HG03342 (cell line): ENCODE measurements at regions not wholly inside any gene's neighbourhood (a gene's known extent, or its start where the extent isn't known, plus 50 kb on each side); places are given as distances from the start of the nearest gene placed in this dataset.
"Not testable (repeated sequence)": the region's sequence is repeated elsewhere in the genome, so short reads cannot be mapped to it uniquely, and the experiment has no call there.

Source experiments
- ATAC-seq: cut with Tn5 transposase; IDR thresholded peaks from one replicate; pipeline ENCODE4 v1.9.1; 2021; ENCODE audit warnings: mild to moderate bottlenecking, moderate library complexity; ENCODE audit not compliant: unreplicated experiment

DNA sequence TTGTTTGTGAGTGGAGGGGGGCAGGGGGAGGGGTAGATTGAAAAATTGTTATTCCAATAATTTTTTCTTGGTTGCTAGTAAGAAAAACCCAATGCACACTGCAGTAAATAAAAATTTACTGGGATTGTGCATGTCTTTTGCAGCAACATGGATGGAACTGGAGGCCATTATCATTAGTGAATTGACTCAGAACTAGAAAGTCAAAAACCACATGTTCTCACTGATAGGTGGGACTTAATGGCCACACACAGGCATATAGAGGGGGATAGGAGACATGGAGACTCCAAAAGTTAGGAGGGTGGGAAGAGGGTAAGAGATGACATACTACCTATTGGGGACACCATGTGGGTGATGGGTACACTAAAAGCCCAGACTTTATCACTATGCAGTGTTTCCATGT, 67.2 kb downstream of the BUB3 start:
- no peak for ATAC-seq

DNA sequence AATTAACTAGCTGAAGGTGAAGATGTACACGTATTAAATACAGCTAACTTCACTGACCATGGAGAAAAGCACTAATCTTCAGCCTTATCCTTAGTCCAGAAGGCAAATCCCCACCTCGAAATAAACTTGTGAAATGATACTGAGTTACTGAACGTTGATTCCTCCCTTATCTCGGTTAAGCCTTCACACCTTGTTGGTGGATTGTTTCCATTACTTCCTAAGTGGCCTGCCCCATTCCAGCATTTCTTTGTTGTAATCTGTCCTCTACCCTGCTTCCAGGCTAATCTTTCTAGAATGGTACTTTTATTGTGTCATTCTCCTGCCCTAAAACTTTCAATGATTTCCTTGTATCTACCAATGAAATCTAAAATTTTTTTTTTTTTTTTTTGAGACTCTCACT, 68.6 kb downstream of the BUB3 start:
- no peak for ATAC-seq

DNA sequence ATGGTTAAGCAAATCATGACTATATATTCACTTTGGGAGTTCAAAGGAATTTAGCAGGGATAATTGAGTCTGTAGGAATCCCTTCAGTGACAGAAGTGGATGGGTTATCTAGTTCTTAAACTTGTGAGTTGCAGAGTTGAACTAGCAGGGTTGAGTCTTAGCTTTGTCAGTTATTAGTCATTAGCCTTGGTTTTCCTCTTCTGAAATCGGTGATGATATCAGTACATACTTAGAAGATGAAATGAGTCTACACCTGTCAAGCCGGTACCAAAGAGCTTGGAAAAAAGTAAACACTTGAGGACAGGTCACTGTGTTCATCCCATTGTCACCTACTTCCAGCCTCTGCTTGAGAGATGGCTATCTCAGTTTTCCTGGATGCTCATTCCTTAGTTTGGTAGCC, 73.5 kb downstream of the BUB3 start:
- ATAC-seq, result no peak

DNA sequence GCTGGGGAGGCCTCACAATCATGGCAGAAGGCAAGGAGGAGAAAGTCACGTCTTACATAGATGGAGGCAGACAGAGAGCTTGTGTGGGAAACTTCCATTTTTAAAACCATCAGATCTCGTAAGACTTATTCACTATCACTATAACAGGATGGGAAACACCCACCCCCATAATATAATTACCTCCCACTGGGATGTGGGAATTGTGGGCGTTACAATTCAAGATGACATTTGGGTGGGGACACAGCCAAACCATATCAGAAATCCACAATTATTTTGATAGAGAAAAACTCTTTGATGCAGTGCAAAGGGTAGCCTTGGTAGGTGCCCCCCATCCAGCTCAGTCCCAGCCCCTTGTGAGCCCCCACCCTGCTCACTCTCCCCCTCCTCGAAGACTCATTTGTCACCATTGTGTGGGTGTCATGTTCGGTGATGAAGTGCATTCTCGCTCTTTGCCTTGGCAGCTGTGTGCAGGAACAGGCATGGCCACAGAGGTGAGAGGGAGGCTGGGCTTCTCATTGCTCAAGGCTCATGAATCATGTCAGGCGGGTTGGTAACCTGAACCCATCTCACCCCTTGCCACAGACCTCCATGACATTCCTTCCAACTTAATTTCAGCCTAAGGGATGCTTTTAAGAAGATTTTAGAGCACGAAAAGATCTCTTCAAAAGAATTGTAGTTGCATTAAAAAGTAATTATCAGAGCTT, 75.9 kb downstream of the BUB3 start:
- ATAC-seq, result no peak

DNA sequence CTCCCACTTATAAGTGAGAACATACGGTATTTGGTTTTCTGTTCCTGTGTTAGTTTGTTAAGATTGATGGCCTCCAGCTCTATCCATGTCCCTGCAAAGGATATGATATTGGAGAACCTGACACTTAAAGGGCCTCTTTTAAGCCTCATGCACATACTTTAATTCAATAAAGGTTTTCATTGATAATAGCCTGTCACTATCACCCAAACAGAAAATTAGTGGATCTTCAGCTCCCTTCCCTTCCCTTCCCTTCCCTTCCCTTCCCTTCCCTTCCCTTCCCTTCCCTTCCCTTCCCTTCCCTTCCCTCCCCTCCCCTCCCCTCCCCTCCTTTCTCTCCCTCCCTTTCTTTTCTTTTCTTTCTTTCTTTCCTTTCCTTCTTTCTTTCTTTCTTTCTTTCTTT, 78.7 kb downstream of the BUB3 start:
- not testable (repeated sequence) for ATAC-seq

DNA sequence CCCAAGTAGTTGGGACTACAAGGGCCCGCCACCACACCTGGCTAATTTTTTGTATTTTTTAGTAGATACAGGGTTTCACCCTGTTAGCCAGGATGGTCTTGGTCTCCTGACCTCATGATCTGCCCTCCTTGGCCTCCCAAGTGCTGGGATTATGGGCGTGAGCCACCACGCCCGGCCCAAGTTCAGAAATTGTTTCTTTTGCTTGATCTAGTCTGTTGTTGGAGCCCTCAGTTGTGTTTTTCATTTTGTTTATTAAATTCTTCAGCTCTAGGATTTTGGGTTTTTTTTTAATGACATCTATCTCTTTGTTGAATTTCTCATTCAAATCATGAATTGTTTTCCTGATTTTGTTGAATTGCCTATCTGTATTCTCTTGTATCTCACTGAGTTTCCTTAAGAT, 80.8 kb downstream of the BUB3 start:
- not testable (repeated sequence) for ATAC-seq

DNA sequence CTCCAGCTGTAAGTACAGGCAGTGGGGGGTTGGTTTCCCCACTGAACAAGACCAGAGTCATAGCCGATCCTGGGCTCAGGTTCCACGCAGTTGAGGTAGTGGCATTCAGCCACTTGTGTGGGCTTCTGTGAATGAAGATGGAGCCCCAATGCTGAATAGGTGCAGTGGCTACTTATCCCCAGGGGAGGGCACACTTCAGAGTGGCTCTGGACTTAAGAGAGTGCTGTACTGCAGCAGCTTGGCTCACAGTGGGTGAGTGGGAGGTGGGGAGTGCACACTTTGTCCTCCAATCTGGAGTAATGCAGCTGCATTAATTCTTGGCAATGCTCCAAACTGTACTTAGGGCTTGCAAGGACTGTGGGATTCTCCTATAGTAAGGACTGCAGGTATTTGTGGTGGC, 81.9 kb downstream of the BUB3 start:
- ATAC-seq, result no peak

DNA sequence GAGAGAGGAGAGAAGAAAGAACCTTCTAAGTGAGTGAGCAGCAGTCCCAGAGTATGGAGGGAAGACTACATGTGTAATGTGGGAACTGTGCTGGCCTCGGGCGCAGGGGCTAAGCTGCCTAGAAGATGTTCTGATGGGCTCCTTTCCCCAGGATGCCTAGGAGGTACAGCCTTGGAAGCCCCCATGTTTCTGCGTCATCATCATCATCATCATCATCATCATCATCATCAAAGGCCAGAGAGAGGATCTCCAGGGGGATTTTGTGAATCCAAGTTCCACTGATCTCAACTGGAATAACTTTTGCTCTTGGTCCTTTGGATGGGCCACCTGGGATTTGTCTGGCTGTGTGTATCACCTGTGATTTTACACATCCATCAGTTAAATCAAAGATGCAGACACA, 86.0 kb downstream of the BUB3 start:
- ATAC-seq, result no peak

DNA sequence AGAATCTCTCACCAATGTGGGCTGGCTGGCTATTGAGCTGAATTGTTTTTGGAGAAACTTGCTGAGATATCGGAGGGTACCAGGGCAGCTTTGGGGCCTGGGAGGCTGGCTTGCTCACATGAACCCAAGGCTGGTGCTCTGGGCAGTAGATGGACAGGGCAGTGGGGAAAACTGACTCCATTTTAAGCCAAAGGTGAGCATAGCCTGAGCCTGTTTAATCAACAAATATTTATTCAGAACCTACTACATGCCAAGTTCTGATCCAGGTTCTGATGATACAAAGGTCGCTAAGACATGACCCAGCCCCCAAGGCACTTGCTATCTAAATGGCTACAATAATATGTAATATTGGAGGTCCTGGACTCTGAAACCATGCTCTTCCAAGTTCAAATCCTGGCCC, 86.6 kb downstream of the BUB3 start:
- ATAC-seq, result no peak

DNA sequence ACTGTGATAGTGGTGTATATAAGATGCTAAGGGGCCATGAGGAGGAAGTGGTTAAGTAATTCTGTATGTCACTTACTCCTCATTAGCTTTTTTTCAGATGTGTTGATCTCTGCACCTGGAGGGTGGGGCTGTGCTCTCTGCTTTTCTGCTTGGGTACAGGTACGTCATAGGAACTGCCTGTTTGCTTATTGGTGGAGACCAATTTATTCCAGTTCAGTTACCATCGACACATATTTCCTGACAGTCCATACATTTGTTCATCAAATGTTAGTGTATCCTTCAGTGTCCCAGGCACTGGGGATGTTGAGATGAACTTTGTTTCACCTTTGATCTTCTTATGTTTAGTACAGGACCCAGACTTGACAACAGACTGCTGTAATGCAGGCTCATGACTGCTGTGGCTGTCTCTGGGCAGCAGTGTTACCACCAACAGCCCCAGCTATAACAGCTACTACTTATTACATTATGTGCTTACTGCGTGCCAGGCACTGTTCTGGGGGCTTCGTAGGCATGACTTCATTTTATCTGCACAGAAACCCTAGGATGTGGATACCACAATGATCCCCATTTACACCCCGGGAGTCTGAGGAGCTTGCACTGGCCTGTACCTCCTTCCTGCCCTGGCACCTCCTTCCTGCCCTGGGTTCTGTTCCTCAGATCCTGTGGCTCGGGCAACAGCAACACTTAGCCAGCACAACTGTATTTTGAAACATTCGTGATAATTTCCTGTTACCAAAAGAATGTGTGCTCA, 87.4 kb downstream of the BUB3 start:
- ATAC-seq, result peak; percentile 67

DNA sequence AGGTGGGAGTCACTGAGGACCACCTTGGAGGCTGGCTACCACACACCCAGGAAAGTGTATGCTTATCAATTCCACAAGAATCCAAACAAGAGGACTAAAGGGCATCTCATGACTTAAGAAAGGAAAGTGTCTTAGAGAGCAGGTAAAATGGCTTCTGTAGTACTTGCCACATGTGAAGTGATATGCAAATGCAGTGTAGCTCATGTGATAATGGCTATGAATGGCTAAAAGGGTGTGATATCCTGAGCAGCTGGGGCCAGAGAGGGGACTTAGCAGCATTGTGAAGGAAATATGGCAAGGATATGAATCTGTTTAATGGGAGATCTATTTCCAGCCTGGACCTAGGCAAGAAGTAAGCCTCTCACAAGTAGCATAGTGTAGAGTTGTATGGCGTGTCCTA, 90.5 kb downstream of the BUB3 start:
- no peak for ATAC-seq

DNA sequence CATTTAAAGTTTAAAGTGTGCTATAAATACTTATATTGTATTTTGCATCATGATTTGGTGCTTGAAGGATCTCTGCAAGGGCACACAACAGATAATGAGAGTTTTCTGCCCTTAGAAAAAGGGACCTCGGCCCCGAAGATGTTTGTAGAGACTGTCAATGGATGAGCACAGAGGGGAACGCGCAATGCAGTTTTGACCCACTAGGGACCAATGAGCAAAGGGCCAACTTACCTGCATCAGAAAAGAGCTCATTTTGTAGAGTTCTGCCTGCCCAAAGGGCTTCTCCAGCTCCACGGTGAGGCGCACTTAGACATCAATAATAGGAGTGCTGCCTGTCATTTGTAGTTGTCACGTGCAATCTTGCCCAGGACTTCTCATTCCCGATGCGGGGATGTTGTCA, 91.1 kb downstream of the BUB3 start:
- no peak for ATAC-seq

DNA sequence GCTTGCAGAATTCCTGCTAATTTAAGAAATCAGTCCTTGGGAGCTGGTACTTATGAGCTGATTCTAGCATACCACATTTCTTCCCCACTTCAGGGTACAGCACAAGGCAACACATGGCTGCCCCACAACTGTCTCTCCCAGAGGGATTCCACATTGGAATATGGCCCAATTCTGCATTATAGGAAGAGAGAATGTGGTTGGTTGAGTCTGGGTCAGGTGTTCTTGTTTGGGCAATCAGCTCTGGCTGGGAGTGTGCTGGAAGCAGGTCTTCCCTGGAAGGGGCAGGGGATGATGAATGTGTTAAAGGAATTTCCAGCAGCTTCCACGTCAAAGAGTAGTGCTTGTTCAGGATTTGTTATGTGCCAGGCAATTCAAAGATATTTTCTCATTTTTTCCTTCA, 95.7 kb downstream of the BUB3 start:
- no peak for ATAC-seq

DNA sequence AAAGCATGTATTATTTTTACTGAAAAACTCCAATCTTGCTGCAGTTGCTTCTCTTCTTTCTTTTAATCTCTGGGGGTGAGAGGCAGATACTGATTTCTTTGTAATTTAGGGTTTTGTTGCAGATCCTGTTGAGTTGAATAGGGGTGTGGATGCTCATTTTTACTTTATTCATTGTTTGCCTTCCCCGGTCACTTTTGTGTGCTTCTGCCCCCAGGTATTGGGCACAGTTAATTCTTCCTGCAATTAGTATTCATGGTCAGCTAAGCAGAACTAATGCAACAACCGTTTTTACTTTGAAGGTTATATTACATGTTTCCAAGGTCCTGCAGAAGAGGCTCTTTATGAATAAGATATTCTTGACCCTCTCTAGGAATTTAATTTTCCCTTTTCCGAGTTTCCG, 96.4 kb downstream of the BUB3 start:
- ATAC-seq, result no peak

DNA sequence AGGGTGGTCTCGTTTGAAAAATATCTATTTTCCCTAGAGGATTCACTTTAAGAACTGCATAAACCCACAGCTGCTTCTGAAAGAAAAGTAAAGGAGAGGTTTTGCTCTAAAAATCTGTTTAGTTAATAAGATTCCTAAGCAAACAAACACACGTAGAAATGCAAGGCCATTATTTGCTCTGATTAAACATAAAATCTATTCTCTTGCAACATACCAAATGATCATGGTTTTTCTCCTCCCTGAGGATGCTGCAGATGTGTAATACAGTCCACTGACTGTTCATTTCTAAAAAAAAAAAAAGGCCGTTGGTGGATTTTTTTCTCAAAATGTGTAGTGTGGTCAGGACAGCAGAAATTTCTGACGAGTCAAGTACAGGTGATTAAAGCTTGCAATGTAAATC, 98.6 kb downstream of the BUB3 start:
- ATAC-seq, result no peak

DNA sequence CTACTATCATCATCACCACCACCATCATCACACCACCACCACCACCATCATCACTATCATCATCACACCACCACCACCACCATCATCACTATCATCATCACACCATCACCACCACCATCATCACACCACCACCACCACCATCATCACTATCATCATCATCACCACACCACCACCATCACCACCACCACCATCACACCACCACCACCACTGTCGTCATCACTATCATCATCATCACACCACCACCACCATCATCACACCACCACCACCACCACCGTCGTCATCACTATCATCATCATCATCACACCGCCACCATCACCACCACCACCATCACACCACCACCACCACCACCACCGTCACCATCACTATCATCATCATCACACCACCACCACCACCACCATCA, 100.1 kb downstream of the BUB3 start:
- not testable (repeated sequence) for ATAC-seq

DNA sequence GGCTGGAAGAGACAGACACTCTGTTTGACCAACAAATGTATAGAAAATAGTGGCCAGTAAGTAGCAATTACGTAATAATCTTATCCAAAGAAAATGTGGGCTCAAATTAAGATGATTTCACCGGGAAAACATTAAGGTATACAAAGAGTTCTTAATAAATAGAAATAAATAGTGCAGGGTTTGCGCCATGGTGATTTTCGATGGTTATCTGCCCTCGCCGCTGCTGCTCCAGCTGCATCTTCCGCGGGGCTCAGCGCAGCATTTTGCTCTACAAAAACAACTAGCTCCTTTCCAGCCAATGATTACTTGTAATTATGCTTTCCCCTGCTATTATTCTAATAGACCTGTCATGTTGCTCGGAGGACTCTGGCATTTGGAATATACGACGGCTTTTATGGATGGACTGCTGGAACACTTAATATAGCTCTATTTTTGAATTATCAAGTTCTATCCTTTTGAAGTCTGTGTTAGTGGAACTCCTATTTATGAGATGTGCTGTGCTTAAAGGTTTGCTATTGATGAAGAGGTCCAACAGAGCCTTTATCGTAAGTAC, 103.8 kb downstream of the BUB3 start:
- no peak for ATAC-seq

DNA sequence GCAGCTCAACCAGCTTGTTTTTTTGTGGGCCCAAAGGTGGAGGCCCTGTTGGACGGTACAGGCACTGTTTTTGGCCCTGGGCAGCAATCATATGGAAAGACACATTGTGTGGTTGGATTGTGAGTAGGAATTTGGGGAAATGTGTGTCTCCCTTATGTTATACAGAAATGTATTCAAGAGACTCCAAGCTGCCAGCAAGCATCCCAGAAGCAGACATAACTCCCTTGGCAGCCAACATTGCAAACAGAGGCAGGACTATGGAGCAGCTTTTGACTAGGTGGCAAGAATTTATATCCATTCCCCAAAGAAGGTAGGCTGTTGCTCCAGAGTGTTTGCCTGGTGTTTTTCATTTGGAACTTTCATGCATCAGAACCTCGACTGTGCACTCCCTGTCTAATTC, 104.9 kb downstream of the BUB3 start:
- no peak for ATAC-seq

DNA sequence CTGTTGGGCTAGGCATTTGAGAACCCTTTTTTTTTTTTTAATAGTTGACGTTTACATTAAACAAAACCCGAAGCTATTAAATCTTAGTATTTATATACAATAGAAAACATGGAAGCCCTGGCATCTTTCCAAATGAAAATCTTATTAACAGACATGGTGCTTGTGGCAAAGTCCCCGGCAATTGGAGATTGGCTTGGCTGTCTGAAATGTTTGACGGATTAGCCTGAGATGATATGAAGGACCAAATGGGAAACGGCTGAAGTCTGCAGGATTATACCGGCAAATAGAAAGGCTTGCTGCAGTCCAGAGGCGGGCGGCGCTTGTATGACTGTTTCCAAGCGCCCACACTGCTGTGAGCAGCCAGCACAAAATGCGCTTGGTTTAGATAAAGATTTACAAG, 105.6 kb downstream of the BUB3 start:
- no peak for ATAC-seq

DNA sequence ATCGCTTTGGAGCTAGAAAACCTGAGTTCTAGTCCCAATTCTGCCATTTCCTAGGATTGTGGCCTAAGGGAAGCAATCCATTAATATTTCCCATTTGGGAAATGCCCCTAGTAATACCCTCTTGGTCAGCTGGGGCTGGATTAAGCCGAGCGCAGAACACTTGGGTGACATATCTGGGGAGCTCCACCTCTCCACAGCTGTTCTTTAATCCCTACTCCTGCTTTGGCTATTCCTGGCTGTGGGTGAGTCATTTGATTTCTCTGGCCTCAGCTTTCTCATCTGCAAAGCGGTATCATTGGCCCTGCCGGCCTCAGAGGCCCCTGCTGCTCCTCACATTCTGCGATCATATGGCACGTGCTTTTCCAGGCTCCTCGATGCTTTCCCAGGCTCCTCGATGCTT, 108.3 kb downstream of the BUB3 start:
- ATAC-seq, result no peak

DNA sequence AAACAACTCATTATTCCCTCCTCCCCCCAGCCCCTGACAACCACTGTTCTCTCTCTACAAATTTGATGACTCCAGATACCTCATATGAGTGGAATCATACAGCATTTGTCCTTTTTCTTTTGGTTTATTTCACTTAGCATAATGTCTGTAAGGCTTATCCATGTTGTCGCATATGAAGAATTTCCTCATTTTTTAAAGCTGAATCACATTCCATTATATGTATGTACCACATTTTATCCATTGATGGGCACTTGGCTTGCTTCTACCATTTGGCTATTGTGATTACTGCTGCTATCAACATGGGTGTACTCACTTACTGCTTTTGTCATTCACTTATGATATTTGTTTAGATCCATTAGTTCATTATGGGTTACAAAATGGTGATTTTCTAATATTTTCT, 112.8 kb downstream of the BUB3 start:
- no peak for ATAC-seq

DNA sequence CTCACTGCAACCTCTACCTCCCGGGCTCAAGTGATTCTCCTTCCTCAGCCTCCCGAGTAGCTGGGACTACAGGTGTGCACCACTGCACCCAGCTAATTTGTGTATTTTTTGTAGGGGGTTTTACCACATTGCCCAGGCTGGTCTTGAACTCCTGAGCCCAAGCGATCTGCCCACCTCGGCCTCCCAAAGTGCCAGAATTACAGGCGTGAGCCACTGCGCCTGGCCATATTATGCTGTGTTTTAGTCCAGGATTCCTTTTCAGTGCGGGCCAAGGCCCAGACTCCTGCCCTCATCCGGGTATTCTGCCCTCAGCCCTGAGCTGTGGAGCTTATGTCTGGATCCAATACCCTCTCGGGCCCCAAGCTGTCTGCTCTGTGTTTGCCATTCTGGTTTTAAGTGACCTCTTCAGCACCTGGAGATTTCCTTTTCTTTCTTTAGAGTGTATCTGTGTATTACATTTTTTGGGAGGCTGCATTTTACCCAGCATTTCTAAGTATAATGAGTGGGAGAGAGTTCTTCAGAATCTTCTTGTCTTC, 114.9 kb downstream of the BUB3 start:
- no peak for ATAC-seq
